ENCODE measurements at regions not wholly inside any gene's neighbourhood (a gene's known extent, or its start where the extent isn't known, plus 50 kb on each side); places are given as distances from the start of the nearest gene placed in this dataset.

- Histone ChIP-seq H3K9me1 (ENCODE audit: insufficient read depth, low read length) (0 out of 2 replicates have a peak, but pooled peaks cover 2% of the 10 kb centered on the region), H3K4ac (ENCODE audit: low read depth, low read length) (peak overlapping the region; percentile 18; the same call in 1 of the 2 replicates), H2AK5ac (ENCODE audit: low read depth, low read length) (peak overlapping the region; percentile 77; the same call in 1 of the 2 replicates), H3K18ac (ENCODE audit: low read depth, low read length) (no peak overlapping the region; the same call in 1 of the 2 replicates), H4K8ac (ENCODE audit: low read depth in 2 of 2, low read length in 2 of 2) (peak overlapping the region in 1 of 2 experiments; percentile 11; a peak in 1 of 4 replicates), H3K23ac (ENCODE audit: low read depth, low read length) (peak overlapping the region; percentile 13; the same call in 1 of the 2 replicates), H4K91ac (ENCODE audit: insufficient read depth, low read depth, low read length) (0 out of 2 replicates have a peak overlapping the region, but pooled peaks have one; percentile 8), H3K27me3 (ENCODE audit: control insufficient read depth, insufficient read depth, low read length) (no peaks in the 10 kb centered on the region), H3K14ac (replicated peaks; ENCODE audit: low read depth, low read length) (peak overlapping the region; percentile 25; the same call in 1 of the 2 replicates), H3K4me1 (ENCODE audit: control insufficient read depth, insufficient read depth, low read length) (peaks cover 6% of the 10 kb centered on the region; the same call in 1 of the 2 replicates), H2BK20ac (ENCODE audit: low read depth, low read length) (peak overlapping the region; percentile 27; the same call in 1 of the 2 replicates), H2BK120ac (ENCODE audit: low read depth, low read length) (peak overlapping the region; percentile 63; the same call in 1 of the 2 replicates), H4K20me1 (ENCODE audit: insufficient read depth, low read length) (no peaks in the 10 kb centered on the region), H2BK15ac (ENCODE audit: low read depth, low read length) (peak overlapping the region; percentile 82; the same call in 2 of the 3 replicates), H3K36me3 (ENCODE audit: control insufficient read depth, insufficient read depth, low read length) (no peaks in the 10 kb centered on the region), H3K4me3 (ENCODE audit: insufficient read depth, low read depth, low read length) (no peak overlapping the region), H2AFZ (replicated peaks; ENCODE audit: low read length, poor library complexity) (peak overlapping the region; percentile 69), H2AK9ac (replicated peaks; ENCODE audit: low read depth, low read length, poor library complexity) (no peak overlapping the region), H4K5ac (ENCODE audit: low read depth, low read length) (no peak overlapping the region), H3K79me1 (ENCODE audit: low read depth in 1 of 2, low read length in 2 of 2) (no peaks in the 10 kb centered on the region), H3K9me3 (ENCODE audit: control insufficient read depth, insufficient read depth, low read length) (no peaks in the 10 kb centered on the region), H2BK5ac (ENCODE audit: low read depth, low read length, poor library complexity, severe bottlenecking) (no peak overlapping the region), H3K9ac (ENCODE audit: low read depth, low read length) (no peak overlapping the region), H3K56ac (ENCODE audit: extremely low read depth, insufficient read depth, low read length) (no peak overlapping the region), H3K4me2 (ENCODE audit: low read depth, low read length) (no peak overlapping the region), H3K27ac (ENCODE audit: insufficient read depth, low read length) (no peak overlapping the region)
- dilution Hi-C loops (cut with HindIII; ENCODE audit: low sequenced_read_pairs, unreplicated experiment) = no loop called here
- ATAC-seq (ENCODE audit: low read depth) (no peak), DNase-seq (peak; percentile 65)
- intact Hi-C loops (cut with micrococcal nuclease) = no loop called here
- TF ChIP-seq MXI1 (IDR thresholded peaks at IDR 0.05; ENCODE audit: borderline replicate concordance, low read depth, low read length) (no peak), POLR2A (IDR thresholded peaks at IDR 0.05; ENCODE audit: low read depth, low read length) (no peak), SMC3 (IDR thresholded peaks at IDR 0.05; ENCODE audit: low read depth, low read length) (no peak), RCOR1 (IDR thresholded peaks at IDR 0.05; ENCODE audit: insufficient replicate concordance, low read length) (no peak)
- ChIA-PET CTCF (no interaction called here), POLR2A (ENCODE audit: unreplicated experiment) (no interaction called here)
- BruUV-seq (replicated peaks) = no TSS peak
- 100% methylated on average over 1 of the region's 5 CpGs; no CpG with 5 or more reads in 1 of the 2 experiments for WGBS, 2 experiments (ENCODE audit: extremely low coverage in 2 of 2, insufficient read length in 1 of 2)
- in situ Hi-C loops (cut with MboI; ENCODE audit: low sequenced_read_pairs) = no loop called here
These were observed 309.7 kb downstream of the OSR1 start for GRCh38 chr2:19048593-19049266.

All from IMR-90 (cell line).